ENCODE measurements at regions not wholly inside any gene's neighbourhood (a gene's known extent, or its start where the extent isn't known, plus 50 kb on each side); places are given as distances from the start of the nearest gene placed in this dataset.

DNA sequence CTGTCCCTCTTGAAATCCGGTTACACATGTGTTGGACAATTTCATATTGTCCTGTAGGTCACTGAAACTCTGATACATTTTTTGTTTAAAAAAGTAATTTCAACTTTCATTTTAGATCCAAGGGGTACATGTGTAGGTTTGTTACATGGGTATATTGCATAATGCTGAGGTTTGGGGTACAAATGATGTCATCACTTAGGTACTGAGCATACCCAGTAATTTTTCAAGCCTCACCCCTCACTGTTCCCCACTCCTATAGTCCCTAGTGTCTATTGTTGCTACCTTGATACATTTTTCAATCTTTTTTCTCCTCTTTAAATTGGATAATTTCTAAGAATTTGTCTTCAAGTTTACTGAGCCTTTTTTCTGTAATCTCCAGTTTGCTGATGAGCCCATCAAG is 483.0 kb downstream of the DHX35 start:
- no peak for DNase-seq

DNA sequence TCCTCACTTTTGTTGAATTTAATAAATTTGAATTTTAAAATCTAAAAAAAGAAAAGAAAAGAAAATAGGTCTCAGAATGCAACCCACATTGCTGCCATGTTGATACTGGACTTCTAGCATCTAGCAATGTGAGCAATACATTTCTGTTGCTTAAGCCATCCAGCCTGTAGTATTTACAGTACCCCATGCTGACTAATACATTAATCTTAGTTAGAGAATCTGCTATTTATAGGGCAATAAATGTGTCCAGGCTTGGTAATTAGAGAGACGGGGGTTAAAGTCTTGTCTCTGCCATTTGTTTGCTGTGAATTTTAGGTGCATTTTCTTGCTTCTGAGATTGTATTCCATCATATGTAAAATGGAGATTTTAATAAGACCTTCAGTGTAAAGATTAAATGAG is 471.3 kb downstream of the DHX35 start:
- DNase-seq = no peak

DNA sequence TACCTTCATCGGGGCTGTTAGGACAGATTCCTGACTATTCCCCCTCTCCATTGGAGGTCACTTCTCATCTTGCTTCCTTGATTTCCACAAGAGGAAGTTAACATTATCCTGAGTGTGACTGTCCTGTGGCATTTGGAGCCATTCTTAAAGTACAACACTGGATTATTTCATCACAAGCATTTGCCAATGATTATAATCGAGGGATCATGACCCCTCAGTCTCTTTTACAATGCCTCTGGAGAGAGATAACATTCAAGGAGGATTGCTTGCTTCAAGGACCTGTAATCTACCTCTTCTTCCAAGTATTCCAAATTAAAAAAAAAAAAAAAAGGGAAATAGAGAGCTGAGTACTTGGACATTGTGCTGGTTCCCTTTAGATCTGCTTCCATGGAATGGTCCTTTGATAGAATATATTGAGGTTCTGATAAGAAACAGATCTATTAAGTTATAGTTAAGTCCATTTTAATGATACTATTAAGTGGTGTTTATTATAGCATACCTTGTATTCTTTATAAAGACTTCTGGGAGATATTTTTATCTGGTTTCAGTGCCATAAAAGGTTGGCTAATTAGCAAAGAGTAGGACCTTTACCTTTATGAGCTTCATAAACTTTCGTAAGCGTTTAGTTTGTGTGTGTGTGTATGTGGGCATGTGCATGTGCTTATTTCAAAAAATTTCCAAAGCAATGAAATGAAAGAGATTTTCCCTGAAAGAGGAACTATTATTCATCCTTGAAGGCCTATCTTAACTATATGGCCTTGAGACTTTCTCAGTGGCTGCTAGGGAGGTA is 469.1 kb downstream of the DHX35 start:
- no peak for DNase-seq

DNA sequence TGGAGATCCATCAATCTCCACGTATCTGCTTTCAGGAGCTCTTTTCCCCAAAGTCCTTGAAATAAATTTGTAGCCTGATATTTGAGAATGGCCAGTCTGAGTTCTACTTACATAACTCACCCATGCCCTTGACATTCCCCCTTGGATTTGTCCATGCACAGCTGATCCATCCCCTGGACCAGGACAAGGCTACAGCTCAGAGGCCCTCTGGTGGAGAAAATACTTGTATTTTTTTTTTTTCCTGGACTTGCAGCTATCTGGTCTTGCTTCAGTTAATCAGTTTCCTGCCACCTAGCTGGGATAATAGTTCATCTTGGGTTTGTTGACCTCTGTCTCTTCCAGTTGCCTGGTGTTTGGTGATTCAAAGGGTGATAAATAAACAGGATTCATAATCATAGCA is 467.6 kb downstream of the DHX35 start:
- DNase-seq = peak in 2 of 56 donors; percentile 1

DNA sequence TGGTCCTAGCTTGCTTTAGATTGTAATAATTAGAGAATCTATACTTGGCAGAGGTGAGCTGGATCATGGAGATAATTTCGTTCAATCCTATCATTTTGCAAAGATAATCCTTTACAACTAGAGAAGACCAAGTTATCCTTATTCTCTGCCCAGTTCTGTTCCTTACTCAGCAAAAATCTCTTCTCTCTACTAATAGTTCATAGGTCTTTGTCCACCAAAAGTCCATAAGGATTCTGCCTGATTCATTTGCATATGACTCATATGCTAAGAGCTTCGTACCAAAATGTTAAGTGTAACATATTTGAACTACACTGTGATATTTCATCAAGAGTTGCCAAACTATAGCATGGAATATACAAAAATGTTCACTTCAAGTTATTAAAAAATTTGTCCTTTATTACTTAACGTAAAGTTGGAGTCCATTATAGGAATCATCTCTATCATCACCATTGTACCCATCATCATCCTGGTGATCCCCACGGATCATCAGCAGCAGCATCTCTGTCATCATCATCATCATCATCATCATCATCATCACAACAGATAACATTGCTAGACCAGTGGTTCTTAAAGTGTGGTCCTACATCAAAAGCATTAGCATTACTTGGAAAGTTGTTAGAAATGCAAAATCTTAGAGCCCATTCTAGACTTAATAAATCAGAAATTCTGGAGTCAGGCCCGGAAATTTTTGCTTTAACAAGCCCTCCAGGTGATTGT is 463.0 kb downstream of the DHX35 start:
- DNase-seq = no peak

DNA sequence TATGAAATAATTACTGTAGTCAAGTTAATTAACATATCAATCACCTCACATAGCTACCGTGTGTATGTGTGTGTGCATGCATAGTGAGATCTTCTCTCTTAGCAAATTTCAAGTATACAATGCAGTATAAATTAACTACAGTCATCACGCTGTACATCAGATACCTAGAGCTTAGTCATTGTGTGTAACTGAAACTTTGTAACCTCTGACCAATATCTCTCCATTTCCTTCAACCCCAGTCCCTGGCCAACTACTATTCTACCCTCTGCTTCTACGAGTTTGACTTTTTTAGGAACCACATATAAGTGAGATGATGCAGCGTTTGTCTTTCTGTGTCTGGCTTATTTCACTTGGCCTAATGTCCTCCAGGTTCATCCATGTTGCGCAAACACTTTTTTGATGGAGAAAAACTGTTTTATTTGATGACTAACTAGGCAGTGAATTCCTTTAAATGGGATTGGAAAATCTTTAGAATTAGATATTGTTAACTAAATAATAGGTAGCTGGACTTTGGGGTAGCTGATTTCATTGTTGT is 459.5 kb downstream of the DHX35 start:
- DNase-seq = no peak

DNA sequence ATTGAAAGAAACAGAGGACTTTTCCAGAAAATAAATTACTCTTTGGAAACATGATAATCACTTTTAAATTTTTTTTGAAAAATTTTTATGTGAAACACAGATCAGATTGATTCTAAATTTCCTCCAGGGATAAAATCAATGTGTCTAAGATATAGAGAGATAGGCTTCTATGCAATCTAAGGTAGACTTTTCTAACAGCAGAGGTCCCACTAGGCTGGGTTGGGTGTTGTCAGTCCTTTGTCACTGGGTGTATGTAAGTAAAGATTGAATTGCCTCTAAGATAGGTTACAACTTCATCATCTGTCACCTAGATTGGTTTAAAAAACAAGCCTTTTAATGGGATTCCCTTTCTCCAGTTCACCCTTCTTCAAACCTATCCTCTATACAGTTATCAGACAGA is 449.9 kb downstream of the DHX35 start:
- no peak for DNase-seq

DNA sequence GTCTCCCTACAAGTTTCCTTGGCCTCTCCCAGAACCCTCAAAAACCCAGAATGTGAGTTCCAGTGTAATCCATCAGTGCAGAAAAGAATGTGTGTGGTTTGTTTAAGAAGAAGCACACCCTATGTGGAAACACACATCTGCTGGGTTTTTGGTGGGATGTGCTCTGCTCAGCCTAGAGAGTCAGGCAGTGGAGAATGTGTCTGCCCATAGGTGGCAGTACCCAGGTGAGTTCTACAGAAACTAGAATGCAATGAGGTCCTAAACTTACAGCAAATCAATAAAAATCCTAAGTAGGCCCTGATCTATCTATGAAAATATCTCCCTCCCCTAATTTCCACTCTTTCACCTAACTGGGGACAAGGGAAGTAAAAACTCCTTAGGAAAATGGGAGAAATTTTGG is 437.3 kb downstream of the DHX35 start:
- no peak for DNase-seq

DNA sequence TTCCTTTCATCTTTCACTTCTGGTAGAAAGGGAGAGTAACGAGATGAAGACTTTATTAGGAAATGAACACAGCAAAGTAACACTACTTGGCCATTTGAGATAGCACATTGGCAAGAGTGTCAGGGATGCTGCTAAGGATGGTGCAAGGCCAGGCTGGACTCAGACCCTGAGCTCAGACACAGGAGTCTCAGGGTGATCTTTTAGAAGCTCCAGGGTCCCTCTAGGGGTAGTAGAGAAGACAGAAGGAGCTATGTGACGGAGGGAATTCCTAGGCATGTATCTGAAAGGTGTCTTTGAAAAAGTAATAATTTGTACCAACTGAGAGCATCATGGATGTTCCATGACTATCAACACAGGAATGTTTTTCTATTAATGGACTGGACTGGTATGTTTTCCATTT is 436.5 kb downstream of the DHX35 start:
- DNase-seq = no peak

DNA sequence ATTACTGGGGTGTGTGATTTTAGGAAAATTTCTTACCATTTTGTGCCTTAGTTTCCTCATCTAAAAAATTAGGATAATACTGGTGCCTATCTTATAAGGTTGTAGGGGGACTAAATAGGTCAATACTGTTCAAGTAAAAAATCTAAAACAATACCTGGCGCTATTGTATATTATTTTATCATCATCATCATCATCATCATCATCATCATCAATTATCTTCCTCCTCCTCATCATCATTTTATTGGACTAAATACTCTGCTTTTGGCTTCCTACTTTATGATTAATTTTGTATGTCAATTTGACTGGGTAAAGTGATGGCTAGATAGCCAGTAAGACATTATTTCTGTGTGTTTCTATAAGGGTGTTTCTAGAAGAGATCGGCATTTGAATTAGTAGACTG is 435.5 kb downstream of the DHX35 start:
- DNase-seq = no peak

DNA sequence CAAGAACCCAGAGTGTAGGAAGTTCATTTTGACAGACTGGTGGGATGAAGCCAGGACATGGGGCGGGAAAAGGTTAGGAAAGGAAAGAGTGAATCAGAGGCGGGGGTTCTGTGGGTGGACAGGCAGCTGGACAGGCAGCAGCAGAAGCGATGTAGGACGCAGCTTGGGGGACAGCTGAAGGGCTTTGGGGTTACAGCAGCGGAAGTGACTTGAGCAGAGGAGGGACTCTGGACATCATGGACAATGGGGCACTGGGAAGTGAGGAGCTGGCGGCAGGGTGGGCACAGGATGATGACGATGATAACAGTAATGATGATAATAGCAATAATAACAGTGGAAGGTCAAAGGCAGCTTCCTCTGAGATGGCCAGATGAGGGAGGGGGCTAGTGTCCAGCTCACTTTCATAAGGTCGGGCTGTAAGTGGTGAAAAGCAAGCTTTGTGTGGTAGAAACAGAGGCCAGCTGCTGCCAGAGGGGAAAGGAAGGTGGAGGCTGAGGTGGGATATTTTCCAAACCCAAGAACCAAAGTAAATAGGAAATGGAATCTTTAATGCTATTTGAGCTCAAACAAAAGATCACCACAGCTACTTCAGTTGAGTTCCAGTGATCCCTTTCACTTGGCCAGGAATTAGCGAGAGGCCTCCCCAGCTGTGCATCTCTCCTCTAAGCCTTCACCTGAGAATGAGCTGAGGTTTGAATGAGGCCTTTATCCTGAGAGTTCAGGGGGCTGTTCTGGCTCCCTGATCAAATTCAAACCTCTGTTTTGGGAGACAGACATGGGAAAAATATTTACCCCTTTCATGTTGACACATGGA is 433.5 kb downstream of the DHX35 start:
- no peak for DNase-seq

DNA sequence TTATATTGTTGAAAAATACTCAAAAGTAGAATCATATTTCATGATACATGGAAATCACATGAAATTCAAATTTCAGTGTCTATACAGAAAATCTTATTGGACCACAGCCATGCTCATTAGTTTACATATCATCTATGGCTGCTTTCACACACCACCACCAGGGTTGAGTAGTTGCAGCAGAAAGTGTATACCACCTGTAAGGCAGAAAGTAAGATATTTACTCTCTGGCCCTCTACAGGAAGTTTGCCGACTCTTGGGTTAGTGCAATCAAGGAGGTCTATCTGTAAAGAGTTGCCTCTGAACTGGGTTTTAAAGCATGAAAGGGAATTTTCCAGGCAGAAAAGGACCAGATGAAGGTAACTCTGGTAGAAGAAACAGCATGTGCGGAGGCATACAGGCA is 432.3 kb downstream of the DHX35 start:
- DNase-seq = no peak

DNA sequence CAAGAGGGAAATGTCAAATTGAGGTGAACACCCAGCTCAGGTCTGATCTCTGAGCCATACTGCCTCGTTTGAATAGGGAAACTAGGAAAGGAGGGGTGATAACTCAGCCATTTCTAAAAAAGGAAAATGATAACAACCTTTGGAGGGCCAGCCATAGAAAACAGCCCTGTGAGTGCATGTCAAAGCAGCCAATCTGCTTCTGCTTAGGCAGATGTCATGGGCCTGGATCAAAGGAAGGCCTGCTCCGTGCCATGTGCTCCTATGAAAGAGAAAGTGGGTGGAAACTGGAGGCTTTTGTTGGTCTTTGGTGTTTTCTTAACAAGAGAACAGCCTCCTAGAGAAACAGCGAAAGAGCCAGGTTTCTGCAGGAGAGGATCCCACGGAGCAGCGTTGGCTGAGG is 428.0 kb downstream of the DHX35 start:
- no peak for DNase-seq

DNA sequence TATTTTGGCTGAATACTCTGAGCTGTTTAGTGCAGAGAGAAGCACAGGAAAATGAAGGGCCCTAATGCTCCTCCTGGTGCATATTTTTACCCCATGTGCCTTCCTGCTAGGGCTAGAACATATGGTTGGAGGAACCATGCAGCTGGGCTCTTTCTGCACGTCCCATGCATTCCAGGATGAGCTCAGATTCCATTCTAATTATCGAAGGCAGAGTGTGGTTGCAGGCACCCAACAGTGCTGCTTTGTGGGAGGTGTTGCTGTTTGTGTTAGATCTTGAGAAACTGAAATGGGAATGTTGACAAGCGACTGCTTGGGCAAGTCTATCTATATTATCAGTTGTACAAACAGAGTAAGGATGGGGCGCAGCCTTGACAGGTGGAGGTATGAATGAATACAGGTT is 419.5 kb downstream of the DHX35 start:
- peak in 14 of 56 donors; percentile 2 to 43 (median 12) for DNase-seq

DNA sequence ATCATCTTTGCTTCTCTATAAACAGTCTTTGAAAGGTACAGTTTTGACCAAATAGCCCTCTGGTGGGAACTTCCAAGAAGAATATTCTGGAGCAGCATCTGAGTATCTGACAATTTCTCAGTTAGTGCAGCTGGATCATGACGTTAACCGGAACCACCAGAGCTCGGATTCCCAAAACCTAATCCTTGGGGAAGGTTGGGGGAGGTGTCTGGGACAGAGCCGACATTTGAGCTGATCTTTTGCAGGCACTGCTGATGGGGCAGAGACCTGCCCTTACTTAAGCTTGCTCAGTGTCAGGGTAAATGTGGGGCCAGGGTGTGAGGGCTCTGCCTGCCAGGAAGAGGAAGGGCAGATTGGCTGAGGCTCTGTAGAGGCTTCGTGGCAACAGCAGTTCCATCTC is 416.6 kb downstream of the DHX35 start:
- DNase-seq = no peak

DNA sequence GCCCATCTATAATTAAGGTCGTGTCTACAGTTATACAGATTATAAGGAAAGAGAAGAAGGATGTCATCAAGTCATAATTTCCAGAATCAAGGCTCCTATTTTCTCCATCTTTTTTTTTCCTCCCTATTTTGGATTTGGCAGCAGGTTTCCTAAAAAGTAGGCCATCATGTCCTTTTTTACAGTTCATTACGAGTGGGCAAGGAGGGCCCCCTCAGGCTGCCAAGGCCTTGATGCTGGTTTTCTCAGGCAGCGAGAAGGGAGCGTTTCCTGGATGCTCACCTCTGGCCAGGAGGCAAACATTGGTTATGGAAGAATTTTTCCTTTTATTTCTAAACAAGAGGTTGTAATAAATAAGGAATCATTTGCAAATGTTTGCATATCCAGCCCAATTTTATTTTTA is 414.6 kb downstream of the DHX35 start:
- no peak for DNase-seq

DNA sequence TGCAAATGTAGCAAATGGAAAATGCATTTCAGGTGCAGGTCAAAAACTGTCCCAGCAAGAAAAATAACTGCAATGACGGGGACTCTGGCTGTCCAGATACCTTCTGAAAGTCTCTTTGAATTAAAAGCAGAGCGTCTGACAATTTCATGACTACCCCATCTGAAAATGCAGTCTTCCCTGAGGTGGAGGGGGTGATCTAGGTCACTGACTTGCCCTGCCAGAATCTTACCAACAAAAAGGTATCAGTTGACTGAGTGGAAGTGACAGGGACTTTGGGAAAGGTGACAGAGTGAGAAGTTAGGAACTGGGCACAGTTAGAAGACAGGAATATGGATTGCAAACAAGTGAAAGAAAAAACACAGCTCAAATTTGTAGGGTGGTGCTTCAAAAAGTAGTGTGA is 402.2 kb downstream of the DHX35 start:
- no peak for DNase-seq

DNA sequence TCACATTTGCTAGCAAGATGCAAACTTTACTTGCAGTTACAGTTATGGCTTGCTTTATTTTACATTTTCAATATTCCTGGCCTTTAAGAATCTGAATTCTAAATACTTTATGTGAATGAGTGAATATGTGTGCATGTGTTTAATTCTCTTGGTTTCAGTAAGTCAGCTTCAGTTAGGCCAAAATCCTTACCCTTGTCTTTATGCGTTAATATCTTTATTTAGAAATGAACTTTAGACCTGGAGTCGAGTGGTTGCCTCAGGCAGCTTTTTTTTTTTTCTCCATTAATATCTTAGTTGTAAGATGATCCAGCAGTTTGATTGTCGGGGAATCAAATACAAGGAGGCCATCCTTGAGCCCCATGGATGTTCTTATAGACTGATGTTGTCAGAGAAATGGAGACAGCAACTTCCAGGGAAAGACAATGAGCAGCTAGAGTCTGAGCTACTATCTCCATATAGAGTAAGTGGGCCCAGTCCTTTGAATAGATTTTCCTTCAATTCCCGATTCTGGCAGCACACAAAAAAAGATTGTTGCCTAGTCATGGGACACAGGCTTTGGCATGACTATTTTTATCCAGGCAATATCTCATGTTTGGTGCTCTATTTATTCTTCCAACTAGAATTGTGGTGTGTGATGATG is 398.0 kb downstream of the DHX35 start:
- DNase-seq = no peak

DNA sequence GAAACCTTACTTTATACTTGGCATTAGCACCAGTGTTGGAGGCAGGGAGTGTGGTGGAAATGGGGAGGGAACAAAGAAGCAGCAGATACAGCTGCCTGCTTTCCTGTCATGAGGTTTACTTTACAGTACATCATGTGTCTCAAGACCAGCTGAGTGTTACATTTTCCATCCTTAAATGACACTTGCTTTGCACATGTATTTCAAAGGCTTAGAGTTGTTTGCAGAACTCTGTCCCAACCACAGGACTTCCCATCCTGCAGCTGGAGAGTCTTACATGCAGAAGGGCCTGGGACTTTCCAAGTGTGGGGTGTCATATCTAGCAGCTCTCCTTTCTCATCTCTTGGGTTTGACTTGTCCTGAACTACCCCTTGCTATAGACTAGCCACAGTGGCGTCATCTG is 395.9 kb downstream of the DHX35 start:
- DNase-seq = peak in 1 of 56 donors; percentile 3

DNA sequence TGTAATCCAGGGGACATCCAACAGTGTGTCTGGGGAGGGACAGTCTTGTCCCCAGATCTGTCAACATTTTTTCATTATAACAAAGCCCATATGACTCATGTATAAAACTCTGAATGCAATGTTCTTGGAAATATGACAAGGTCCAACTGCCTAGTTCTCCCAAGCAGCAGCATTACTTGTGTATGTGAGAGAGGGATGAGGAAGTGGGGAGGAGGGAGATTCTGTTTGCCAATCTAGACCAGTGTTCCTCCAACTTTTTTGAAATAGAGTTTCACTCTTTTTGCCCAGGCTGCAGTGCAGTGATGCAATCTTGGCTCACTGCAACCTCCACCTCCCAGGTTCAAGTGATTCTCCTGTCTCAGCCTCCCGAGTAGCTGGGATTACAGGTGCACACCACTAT is 394.8 kb downstream of the DHX35 start:
- DNase-seq = no peak

DNA sequence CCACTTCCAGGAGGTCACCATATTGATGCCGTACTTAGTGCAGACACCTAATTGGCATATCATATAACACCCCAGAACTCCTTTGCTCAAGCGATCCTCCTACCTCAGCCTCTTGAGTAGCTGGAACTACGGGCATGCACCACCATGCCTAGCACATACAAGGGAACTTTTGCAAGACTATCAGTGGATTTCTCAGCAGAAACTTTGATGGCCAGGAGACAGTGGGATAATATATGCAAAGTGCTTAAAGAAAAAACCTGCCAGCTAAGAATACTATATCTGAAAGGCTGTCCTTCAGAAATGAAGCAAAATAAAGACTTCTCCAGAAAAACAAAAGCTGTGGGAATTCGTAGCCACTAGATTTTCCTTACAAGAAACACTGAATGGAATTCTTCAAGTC is 387.1 kb downstream of the DHX35 start:
- no peak for DNase-seq

DNA sequence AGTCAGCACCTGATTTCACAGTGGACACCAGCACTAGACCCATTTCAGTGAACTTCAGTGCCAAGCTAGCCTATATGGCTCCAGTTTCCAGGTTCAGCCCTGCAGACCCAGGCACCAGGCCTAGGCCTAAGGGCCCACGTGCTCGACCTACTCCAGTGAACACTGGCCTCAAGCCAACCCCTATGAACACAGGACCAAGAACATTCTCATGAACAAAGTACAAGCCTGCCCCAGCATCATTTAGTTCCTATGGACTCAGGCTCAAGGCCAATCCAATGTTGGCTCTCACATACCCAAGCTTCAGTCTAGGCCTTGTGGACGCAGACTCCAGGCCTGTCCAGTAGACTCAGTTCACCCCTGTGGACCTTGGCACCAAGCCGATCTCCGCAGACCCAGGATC is 385.5 kb downstream of the DHX35 start:
- DNase-seq = no peak

All from amygdala (tissue), 56 donors.